SK-N-SH treated with all-trans-retinoic acid at 6 μM for 48 hours (cell line): ENCODE measurements at regions not wholly inside any gene's neighbourhood (a gene's known extent, or its start where the extent isn't known, plus 50 kb on each side); places are given as distances from the start of the nearest gene placed in this dataset.
"Not testable (repeated sequence)": the region's sequence is repeated elsewhere in the genome, so short reads cannot be mapped to it uniquely, and the experiment has no call there.

Experiments used
- ATAC-seq: fragments of 200-7000 bp; cut with Tn5 transposase; 3 replicates; pipeline ENCODE4 v1.9.1; 2020; ENCODE audit warnings: mild to moderate bottlenecking, moderate library complexity
- ARNTL ChIP-seq: fragments of 450-650 bp; formaldehyde crosslinking; IDR thresholded peaks from 2 replicates; pipeline ENCODE4 v1.5.0; 2020; ENCODE audit warnings: low read depth, mild to moderate bottlenecking, moderate library complexity, borderline replicate concordance
- BACH2 ChIP-seq: fragments of 250-450 bp; sonication (Bioruptor Pico); IDR thresholded peaks from 2 replicates; pipeline ENCODE4 v1.9.0; 2021; ENCODE audit warnings: mild to moderate bottlenecking, borderline replicate concordance
- ESRRG ChIP-seq: fragments of 250-450 bp; sonication (Bioruptor Pico); IDR thresholded peaks from 2 replicates; pipeline ENCODE4 v1.6.1; 2021; ENCODE audit warnings: mild to moderate bottlenecking
- GLIS3 ChIP-seq: fragments of 250-450 bp; sonication (Bioruptor Pico); IDR thresholded peaks from 2 replicates; pipeline ENCODE4 v1.5.0; 2020; ENCODE audit warnings: mild to moderate bottlenecking, moderate library complexity
- ISL1 ChIP-seq: fragments of 250-450 bp; sonication (Bioruptor Pico); IDR thresholded peaks from 2 replicates; pipeline ENCODE4 v2.1.2; 2022; ENCODE audit warnings: mild to moderate bottlenecking, moderate library complexity
- OSR1 ChIP-seq: fragments of 250-450 bp; sonication (Bioruptor Pico); IDR thresholded peaks from 2 replicates; pipeline ENCODE4 v1.8.0; 2022; ENCODE audit warnings: moderate library complexity, mild to moderate bottlenecking, inconsistent platforms
- PPARA ChIP-seq: fragments of 250-450 bp; sonication (Bioruptor Pico); IDR thresholded peaks from 2 replicates; pipeline ENCODE4 v1.5.0; 2020; ENCODE audit warnings: mild to moderate bottlenecking, borderline replicate concordance
- RARB ChIP-seq: fragments of 250-450 bp; sonication (Bioruptor Pico); IDR thresholded peaks from 2 replicates; pipeline ENCODE4 v1.8.0; 2021; ENCODE audit warnings: mild to moderate bottlenecking, moderate library complexity
- SNAI2 ChIP-seq: fragments of 250-450 bp; sonication (Bioruptor Pico); IDR thresholded peaks from 2 replicates; pipeline ENCODE4 v1.5.0; 2020; ENCODE audit warnings: mild to moderate bottlenecking, moderate library complexity
- TOX ChIP-seq: fragments of 250-450 bp; sonication (Bioruptor Pico); IDR thresholded peaks from 2 replicates; pipeline ENCODE4 v1.8.0; 2021; ENCODE audit warnings: mild to moderate bottlenecking, moderate library complexity, borderline replicate concordance
- ZC3H10 ChIP-seq: fragments of 250-450 bp; sonication (Bioruptor Pico); IDR thresholded peaks from 2 replicates; pipeline ENCODE4 v1.5.1; 2021; ENCODE audit warnings: mild to moderate bottlenecking, moderate library complexity
- ZFP30 ChIP-seq: fragments of 450-650 bp; formaldehyde crosslinking; IDR thresholded peaks from 2 replicates; pipeline ENCODE4 v1.5.0; 2022; ENCODE audit warnings: mild to moderate bottlenecking, moderate library complexity
- ZNF565 ChIP-seq: fragments of 450-650 bp; formaldehyde crosslinking; conservative IDR thresholded peaks from 2 replicates; pipeline ENCODE4 v1.5.0; 2020; ENCODE audit warnings: low read depth, mild to moderate bottlenecking, moderate library complexity
- ZNF70 ChIP-seq: fragments of 450-650 bp; formaldehyde crosslinking; IDR thresholded peaks from 2 replicates; pipeline ENCODE4 v1.5.0; 2020; ENCODE audit warnings: mild to moderate bottlenecking, moderate library complexity
- TF ChIP-seq, protein P1 (sequence below): fragments of 250-450 bp; sonication (Bioruptor Pico); IDR thresholded peaks from 2 replicates; pipeline ENCODE4 v1.8.0; 2021; ENCODE audit warnings: low read depth, mild to moderate bottlenecking, moderate library complexity, borderline replicate concordance
- TF ChIP-seq, protein P2 (sequence below): fragments of 250-450 bp; sonication (Bioruptor Pico); IDR thresholded peaks from 2 replicates; pipeline ENCODE4 v1.5.0; 2020; ENCODE audit warnings: mild to moderate bottlenecking, moderate library complexity
- TF ChIP-seq, protein P3 (sequence below): fragments of 250-450 bp; sonication (Bioruptor Pico); IDR thresholded peaks from 2 replicates; pipeline ENCODE4 v1.8.0; 2020; ENCODE audit warnings: mild to moderate bottlenecking, moderate library complexity, borderline replicate concordance
- TF ChIP-seq, protein P4 (sequence below): fragments of 250-450 bp; sonication (Bioruptor Pico); IDR thresholded peaks from 2 replicates; pipeline ENCODE4 v1.5.1; 2020; ENCODE audit warnings: low read depth, mild to moderate bottlenecking, moderate library complexity

DNA sequence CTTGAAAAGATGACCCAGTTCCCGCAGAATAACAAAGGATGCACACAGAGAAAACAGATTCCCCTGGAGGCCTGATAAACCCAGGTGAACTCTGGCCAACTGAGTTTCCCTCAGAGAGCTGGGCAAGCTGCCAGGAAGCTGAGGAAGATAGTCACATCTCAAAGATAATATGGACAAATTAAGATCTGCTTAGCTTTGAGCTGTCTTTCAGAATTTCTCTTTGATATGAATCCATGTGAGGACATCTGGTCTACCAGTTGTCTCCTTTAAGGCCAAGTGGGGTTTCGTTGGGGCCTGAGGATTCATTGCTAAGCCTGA is 59.5 kb downstream of the ID4 start:
- TF ChIP-seq TOX (CRISPR knock-in tag) (no peak), SNAI2 (CRISPR knock-in tag) (no peak), PPARA (CRISPR knock-in tag) (no peak), ZNF70 (CRISPR knock-in tag) (no peak), BACH2 (CRISPR knock-in tag) (no peak), ESRRG (CRISPR knock-in tag) (no peak), GLIS3 (CRISPR knock-in tag) (no peak)
- ATAC-seq: no peak

DNA sequence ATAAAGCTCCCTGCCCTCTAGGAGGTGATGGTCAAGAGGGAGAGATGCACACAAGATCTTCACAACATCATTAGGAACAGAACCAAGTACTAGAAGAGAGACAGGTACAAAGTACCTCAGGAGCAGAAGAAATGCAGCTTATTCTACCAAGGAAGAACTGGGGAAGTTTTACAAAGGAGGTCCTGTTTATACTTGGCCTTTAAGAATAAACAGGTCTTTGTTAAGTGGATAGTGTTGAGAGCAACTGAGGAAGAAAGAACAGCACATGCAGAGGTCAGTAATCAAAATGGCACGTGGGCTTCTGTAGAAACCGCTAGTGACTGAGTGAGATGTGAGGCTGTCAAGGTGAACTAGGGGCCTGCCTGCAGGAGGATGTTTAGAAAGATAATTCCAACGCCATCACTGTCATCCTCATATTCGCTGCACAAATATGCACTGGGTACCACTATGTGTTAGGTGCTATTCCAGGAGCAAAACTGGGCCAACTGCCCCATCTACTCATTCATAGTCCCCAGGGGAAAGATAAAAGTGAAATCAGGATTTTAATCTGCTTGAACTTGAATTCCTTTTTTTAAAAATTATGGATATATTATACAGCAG is 61.1 kb downstream of the ID4 start:
- ATAC-seq: no peak
- TF ChIP-seq, protein P1, sequence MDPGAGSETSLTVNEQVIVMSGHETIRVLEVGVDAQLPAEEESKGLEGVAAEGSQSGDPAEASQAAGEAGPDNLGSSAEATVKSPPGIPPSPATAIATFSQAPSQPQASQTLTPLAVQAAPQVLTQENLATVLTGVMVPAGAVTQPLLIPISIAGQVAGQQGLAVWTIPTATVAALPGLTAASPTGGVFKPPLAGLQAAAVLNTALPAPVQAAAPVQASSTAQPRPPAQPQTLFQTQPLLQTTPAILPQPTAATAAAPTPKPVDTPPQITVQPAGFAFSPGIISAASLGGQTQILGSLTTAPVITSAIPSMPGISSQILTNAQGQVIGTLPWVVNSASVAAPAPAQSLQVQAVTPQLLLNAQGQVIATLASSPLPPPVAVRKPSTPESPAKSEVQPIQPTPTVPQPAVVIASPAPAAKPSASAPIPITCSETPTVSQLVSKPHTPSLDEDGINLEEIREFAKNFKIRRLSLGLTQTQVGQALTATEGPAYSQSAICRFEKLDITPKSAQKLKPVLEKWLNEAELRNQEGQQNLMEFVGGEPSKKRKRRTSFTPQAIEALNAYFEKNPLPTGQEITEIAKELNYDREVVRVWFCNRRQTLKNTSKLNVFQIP (CRISPR knock-in tag): no peak
- TF ChIP-seq PPARA (CRISPR knock-in tag): no peak
- TF ChIP-seq, protein P2, sequence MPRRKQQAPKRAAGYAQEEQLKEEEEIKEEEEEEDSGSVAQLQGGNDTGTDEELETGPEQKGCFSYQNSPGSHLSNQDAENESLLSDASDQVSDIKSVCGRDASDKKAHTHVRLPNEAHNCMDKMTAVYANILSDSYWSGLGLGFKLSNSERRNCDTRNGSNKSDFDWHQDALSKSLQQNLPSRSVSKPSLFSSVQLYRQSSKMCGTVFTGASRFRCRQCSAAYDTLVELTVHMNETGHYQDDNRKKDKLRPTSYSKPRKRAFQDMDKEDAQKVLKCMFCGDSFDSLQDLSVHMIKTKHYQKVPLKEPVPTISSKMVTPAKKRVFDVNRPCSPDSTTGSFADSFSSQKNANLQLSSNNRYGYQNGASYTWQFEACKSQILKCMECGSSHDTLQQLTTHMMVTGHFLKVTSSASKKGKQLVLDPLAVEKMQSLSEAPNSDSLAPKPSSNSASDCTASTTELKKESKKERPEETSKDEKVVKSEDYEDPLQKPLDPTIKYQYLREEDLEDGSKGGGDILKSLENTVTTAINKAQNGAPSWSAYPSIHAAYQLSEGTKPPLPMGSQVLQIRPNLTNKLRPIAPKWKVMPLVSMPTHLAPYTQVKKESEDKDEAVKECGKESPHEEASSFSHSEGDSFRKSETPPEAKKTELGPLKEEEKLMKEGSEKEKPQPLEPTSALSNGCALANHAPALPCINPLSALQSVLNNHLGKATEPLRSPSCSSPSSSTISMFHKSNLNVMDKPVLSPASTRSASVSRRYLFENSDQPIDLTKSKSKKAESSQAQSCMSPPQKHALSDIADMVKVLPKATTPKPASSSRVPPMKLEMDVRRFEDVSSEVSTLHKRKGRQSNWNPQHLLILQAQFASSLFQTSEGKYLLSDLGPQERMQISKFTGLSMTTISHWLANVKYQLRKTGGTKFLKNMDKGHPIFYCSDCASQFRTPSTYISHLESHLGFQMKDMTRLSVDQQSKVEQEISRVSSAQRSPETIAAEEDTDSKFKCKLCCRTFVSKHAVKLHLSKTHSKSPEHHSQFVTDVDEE: no peak
- TF ChIP-seq, protein P3, sequence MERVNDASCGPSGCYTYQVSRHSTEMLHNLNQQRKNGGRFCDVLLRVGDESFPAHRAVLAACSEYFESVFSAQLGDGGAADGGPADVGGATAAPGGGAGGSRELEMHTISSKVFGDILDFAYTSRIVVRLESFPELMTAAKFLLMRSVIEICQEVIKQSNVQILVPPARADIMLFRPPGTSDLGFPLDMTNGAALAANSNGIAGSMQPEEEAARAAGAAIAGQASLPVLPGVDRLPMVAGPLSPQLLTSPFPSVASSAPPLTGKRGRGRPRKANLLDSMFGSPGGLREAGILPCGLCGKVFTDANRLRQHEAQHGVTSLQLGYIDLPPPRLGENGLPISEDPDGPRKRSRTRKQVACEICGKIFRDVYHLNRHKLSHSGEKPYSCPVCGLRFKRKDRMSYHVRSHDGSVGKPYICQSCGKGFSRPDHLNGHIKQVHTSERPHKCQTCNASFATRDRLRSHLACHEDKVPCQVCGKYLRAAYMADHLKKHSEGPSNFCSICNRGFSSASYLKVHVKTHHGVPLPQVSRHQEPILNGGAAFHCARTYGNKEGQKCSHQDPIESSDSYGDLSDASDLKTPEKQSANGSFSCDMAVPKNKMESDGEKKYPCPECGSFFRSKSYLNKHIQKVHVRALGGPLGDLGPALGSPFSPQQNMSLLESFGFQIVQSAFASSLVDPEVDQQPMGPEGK (CRISPR knock-in tag): no peak
- no peak for TF ChIP-seq ESRRG (CRISPR knock-in tag)

DNA sequence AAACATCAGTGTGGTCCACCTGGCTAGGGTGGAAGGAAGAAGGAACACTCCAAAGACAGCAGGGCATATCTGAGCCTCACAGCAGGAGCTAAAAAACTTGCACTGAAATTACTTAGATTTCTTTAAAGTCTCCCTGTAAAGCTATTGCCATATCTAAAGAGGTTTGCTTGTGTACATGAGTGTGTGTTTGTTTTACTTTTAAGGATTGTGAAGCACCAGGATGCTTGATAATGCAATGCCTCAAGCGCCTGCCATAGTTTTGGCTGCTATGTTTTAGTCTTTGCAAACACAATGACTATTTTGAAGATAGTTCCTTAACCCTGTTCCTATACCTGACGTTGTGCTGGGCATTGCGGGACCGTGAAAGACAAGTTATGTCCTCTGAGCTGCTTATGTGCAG is 65.0 kb downstream of the ID4 start:
- no peak for ATAC-seq

DNA sequence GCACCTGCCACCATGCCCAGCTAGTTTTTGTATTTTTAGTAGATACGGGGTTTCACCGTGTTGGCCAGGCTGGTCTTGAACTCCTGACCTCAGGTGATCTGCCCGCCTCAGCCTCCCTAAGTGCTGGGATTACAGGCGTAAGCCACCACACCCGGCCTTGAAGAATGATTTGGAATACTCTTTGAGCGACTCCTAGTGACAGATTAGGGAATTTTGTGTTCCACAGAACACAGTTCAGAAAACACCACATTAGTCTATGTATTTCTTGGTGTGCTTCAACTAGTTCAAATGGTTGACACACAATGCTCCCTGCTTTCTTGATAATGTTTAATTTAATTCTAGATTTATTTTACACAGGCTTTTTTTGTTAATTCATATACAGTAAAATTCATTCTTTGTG is 67.2 kb downstream of the ID4 start:
- ATAC-seq: not testable (repeated sequence)

More for the DNA sequence above, 65.0 kb downstream of the ID4 start:
- TF ChIP-seq, protein P2: no peak
- TF ChIP-seq, protein P3 (CRISPR knock-in tag): no peak
- TF ChIP-seq ZC3H10 (CRISPR knock-in tag) (no peak), RARB (CRISPR knock-in tag) (no peak), TOX (CRISPR knock-in tag) (no peak), ZFP30 (no peak)

DNA sequence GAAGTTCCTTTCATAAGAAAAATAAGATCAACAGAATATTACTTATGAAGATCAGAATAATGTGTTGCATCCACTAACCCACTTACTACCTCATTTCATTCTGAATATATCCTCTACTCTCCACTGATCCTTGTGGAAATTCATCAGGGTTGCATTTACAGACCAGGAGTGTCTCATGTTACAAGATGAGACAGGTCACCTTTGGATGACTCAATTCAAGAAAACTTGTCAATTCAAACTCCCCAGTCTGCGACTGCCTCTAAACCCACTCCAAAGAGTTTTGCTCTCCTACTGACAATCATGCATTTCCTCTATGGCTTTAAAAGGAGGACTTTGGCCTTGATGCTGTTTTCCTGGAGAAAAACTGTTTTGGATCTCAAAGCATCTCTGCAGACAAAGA is 68.4 kb downstream of the ID4 start:
- ATAC-seq: no peak
- TF ChIP-seq ZC3H10 (CRISPR knock-in tag) (no peak), OSR1 (CRISPR knock-in tag) (no peak), ISL1 (CRISPR knock-in tag) (no peak), ZNF565 (CRISPR knock-in tag) (no peak), BACH2 (CRISPR knock-in tag) (no peak), TOX (CRISPR knock-in tag) (no peak), ESRRG (CRISPR knock-in tag) (no peak), ZFP30 (no peak), ARNTL (CRISPR knock-in tag) (no peak), GLIS3 (CRISPR knock-in tag) (no peak)
- TF ChIP-seq, protein P3 (CRISPR knock-in tag): no peak
- TF ChIP-seq, protein P4, sequence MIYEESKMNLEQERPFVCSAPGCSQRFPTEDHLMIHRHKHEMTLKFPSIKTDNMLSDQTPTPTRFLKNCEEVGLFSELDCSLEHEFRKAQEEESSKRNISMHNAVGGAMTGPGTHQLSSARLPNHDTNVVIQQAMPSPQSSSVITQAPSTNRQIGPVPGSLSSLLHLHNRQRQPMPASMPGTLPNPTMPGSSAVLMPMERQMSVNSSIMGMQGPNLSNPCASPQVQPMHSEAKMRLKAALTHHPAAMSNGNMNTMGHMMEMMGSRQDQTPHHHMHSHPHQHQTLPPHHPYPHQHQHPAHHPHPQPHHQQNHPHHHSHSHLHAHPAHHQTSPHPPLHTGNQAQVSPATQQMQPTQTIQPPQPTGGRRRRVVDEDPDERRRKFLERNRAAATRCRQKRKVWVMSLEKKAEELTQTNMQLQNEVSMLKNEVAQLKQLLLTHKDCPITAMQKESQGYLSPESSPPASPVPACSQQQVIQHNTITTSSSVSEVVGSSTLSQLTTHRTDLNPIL (CRISPR knock-in tag): no peak
